Activated naive CD4-positive, alpha-beta T cell treated with anti-CD3 and anti-CD28 coated beads, Interleukin-2, amount 50 U/mL, for 16 hours (primary cell): ENCODE measurements at regions not wholly inside any gene's neighbourhood (a gene's known extent, or its start where the extent isn't known, plus 50 kb on each side); places are given as distances from the start of the nearest gene placed in this dataset.
"Not testable (repeated sequence)": the region's sequence is repeated elsewhere in the genome, so short reads cannot be mapped to it uniquely, and the experiment has no call there.

Source experiments
- DNase-seq: peaks from one replicate; pipeline ENCODE4 v3.0.0-alpha.2; 2020

DNA sequence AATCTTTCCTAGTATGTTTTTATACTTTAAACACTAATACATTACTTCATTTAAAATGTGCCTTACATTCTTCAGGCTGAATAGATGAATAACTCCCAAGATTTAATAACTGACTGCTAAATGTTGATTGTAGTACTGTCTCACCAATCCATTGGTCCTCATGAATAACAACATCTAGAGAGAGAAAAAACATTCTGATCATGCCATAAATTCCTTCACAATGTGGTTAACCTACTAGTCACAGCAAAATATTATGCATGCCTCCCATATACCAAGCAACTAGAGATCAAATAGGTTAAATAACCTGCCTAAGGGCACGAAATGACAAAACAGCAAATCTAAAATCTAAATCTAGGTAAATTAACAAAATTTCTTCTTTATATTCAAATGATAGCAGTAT is 66.2 kb downstream of the SYT15 start:
- DNase-seq = not testable (repeated sequence)

DNA sequence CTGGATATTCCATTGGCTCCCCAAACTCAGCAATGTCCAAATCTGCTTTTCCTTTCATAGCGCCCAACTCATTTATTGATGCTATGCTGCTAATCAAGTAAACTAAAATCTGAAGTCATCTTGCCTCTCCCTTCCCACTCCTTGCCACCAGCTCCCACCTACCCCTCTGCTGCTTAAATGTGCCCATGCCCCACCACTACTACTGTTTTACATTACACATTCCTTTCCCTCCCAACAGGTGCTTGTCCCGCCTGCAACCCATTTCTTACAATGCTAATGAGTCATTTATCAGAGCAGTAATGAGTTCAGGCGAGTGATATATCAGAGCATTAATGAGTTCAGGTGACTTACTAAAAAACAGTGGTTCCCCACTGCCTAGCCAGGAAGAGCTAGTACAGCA is 67.2 kb downstream of the SYT15 start:
- not testable (repeated sequence) for DNase-seq

DNA sequence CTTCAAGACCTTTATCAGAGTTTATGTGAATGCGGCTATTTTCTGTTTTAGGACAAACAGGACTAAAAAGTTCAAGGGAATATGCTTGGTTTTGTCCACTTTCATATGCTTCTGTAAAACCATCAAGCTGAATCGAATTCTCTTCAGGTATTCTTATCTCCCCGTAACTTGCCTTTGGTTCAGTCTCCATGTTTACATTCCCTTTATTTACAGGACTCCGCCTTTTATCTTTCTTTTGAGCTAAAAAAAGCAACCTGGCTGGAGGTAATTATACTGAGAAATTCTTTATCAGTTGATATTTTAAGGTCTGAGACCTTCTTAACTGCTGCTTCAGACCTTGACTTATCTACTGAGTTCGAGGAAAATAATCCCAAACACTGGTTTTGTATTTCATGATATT is 72.0 kb downstream of the SYT15 start:
- not testable (repeated sequence) for DNase-seq

DNA sequence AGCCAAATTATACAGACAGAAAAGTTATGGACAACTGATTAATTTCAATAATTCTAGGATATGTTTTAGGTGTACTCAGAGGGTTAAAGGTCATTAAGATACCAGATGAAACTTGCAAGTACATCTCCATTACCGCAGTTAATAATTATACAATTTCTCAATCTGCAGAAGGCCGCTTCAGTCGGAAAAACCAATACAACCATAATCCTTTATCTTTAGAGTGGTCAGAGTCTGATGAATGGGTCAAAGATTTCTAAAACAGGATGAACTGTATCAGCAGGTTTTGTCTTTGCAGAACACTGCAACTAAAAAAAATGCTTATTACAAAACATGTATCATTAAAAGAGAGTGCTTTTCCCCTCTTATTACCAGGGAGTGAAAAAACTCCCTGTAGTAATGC is 78.5 kb downstream of the SYT15 start:
- not testable (repeated sequence) for DNase-seq

DNA sequence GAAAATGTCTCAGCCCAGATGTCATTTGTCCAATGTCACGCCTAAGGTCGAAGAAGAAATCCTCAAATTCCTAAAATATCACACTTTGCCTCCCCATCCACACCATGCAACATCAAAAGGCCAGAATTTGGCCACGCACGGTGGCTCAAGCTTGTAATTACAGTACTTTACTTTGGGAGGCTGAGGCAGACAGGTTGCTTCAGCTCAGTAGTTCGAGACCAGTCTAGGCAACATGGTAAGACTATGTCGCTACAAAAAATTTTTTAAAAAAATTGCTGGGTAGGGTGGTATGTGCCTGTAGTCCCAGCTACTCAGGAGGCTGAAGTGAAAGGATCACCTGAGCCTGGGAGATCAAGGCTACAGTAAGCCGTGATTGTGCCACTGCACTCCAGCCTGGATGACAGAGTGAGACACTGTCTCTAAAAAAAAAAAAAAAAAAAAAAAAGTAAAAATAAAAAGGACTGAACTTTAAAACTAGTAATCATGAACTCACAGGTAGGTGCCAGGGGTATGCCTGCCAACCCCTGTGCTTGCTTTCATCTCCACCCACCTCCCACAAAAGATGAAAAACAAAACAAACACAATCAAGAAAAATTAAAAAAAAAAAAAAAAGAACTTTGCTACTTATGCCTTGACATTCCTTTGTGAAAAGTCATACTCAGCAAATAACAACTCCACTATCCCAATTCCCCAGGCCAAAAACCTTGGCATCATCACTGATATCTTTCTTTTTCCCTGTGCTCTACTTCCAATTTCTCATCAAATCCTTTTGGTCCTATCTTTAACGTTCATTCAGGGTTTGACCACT is 81.3 kb downstream of the SYT15 start:
- DNase-seq = not testable (repeated sequence)

DNA sequence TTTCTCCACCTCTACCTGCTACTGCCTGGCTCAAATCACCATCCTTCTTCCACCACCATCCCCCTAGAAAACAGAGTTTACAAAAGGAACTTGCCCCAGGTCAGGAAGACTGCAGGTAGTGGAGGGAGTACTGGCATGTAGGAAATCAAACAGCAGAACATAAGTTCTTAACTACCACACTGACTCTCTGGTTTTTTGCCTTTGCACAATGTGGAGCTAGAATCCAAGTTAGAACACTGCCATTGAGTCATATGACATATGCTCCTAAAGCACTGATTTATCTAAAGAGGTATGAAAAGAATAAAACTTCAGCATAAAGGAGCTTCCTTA is 81.9 kb downstream of the SYT15 start:
- DNase-seq = not testable (repeated sequence)

DNA sequence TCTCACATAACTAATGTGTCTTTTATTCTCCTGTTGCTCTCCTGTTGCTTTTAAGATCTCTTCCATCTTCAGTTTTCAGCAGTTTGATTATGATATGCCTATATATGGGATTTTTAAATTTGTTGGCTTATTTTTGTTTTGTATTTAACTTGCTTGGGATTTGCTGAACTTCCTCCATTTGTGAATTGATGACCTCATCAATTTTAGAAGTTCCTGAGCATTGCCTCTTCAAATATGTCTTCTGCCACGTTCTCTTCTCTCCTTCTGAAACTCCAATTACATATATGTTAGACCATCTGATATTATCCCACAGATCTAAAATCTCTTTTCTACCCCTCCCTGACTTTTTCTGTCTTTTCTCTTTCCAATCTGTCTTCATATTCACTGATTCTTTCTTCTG is 86.6 kb downstream of the SYT15 start:
- DNase-seq = not testable (repeated sequence)

DNA sequence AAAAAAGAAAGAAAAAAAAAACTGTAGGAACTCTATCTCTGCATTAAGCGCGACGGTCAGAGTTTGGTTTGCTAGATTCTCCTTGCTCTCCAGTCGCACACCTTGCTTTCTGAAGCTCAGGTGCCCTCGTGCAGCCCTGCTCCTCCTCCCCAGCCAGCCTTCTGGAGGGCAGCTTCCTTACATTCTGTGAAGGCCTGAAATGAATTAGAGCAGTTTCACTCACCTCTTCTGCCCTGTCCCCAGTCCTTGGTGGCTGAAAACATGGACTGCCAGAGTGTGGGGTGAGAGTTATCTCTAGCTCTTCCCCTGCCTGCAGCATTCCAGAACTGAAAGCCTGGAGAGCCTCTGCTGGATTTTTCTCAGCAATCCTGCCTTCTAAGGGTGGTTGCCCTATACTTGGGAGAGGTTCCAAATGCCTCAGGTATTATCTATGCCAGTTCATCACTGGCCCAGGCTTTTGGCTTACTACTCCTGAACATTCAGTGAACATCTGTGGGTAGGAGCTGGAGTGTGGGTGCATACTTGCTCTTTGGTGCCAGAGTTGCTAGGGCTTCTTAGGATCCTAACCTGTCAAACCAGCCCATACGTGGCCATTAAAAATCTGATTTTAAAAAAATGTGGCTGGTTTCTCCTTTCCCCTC is 89.5 kb downstream of the SYT15 start:
- not testable (repeated sequence) for DNase-seq

DNA sequence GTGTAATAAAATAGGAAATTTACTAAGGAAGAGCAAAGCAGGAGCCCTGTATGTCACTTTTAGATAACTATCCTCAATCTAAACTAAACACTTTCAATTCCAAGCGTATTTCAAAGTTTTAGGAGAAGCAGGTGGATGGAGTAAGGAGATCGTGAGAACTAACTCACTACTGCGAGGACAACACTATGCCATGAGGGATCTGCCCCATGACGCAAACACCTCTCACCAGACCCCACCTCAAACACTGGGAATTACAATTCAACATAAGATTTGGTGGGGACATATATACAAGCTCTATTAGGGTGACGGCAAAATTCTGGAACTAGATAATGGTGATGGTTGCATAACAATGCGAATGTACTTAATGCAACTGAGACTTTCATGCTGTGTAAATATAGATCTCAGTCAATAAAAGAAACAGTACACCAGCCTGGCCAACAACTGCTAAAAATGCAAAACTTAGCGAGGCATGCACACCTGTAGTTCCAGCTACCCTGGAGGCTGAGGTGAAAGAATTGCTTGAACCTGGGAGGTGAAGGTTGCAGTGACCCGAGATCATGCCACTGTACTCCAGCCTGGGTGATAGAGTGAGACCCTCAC is 99.0 kb downstream of the SYT15 start:
- not testable (repeated sequence) for DNase-seq

DNA sequence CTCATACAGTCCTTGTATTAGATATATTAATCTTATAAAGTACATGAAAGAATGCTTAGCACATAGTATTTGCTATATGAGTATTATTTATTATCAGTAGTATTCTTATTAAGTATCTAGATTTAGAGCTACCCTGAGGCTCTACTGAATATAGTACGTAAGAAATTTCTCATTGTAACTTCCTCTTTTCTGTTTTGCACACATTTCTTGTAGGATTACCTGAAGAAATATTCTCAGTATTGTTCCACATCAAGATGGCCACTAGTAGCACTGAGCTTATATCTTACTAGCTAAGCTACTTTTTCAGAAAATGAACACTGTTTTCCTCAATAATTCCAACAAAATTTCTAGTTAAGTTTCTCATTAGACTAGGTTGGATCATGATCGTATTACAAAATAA is 112.5 kb downstream of the SYT15 start:
- not testable (repeated sequence) for DNase-seq

DNA sequence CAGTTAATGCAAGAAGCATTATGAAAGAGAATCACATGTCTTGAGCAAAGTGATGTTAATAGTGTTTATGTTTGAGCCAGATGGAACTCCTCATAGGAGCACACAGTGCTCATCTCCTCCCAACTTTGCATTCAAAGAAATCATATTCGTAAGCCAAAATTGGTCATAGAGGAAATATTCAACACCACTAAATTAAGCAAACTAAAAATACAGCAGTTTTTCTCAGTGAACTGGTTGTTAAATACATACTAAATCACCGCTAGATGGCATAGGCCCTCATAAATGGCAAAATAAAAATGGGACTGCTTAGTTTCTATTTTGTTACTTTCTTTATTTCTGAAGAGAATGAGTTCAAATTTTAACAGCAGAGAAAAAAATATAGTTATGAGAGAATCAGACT is 114.3 kb downstream of the SYT15 start:
- DNase-seq = not testable (repeated sequence)

DNA sequence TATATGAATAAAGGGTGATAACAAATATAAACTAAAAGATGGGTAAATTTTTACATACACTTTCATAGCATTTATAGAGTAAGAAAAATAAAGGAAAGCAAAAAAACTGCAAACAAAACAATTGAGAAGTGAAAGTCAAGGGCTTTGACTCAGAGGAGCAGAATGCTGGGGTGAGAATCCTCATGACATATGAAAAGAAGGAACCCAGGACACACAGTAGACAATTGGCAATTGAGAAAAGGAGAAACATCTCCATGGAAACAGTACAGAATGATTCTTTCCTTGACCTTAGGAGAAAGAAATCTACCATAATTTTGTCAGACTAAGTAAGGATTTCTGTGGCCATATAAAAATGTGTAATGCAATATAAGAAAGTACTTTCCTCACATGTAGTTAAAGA is 138.3 kb downstream of the SYT15 start:
- DNase-seq = not testable (repeated sequence)

DNA sequence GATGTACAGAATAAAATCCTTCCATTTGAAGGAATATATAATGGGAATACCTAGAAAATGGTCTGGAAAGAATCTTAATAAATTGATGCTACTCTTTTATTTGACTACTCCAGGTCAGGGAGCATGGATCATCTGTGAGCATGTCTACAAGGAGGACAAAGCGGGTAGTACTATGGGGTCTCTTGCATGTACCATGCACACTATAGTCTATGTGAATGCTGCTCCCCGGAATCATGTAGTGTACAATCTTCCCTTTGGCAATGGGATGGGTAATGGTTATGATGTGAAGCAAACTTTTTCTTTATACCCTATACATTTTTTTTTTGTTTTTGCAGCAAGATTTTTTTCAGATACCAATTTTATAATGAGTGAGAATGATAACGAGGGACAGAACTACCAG is 139.1 kb downstream of the SYT15 start:
- not testable (repeated sequence) for DNase-seq

DNA sequence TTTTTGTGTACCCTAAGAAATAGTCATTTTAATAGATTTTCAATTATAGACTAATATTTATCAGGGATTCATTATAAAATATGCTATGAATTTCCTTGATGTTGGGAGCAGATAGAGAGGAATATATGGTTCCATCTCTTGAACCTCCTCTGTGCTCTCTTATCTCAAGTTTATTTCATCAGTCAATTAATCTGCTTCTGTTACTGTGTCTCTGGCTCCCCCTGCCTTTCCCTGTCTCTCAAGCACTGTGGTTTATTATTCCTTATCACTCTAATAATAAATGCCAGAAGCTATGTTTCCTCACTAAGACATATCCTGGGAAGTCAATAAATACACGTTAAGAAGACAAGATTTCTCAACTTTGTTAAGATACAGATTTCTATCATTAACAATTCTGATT is 141.5 kb downstream of the SYT15 start:
- not testable (repeated sequence) for DNase-seq

DNA sequence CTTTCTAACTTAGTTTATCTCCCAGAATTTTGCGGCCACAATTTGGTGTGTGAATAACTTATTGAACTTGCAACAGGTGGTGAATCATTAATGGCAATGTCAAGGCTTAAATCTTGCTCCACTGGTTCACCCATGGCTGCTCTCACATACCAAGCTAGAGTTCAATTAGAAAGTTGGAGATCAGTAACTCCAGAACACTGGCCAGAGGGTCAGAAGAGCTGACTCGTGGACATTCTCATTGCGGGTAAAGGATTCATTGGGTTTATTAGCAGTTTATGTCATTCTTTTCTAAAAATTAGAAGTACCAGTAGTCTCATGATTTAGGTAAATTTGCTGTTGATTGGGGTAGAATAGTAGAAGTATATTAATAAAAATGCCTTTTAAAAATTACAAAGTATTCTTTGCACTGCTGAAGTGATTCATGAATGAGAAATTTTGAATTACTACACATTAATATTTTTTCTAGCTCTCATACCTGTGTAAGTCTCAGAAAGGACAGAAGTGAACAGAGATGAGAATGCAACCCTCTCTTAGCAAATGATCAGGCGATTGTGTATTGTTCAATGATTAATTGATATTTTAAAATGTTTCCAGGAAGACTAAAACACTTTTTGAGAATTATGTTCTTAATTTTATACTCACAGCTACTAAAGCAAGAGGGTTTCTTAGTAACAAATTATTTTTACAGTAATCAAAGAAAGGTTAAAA is 142.0 kb downstream of the SYT15 start:
- DNase-seq = not testable (repeated sequence)

DNA sequence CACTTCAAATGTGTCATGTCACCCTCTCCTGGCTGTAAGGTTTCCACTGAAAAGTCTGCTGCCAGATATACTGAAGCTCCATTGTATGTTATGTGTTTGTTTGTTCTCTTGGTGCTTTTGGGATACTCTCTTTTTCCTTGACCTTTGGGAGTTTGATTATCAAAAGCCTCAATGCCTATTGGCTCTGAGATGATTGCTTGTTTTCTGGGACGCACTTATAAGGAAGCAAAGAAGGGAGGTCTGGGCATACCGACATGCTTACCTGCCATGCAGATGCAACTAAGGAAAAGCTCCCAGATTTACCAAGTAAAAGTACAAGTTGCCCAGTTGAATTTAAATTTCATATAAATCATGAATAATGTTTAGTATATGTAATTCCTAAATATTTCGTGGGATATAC is 145.3 kb downstream of the SYT15 start:
- not testable (repeated sequence) for DNase-seq

DNA sequence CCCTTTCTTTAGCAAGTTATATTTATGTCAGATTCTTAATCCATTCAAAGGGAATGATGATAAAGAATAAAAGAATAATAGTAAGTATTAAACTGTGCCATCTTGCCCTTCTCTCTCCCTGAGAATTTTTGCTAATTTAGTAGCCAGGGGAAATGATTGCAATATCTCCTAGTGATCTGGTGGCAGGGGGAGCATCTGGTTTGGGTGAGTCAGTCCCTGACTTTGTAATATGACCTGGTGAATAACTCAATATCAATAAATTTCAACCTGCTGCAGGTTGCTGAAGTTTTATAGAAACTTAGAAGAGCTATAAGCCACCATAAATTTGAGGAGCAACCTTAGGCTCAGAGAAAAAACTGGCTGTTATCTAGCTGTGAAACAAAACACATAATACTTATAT is 149.4 kb downstream of the SYT15 start:
- not testable (repeated sequence) for DNase-seq

DNA sequence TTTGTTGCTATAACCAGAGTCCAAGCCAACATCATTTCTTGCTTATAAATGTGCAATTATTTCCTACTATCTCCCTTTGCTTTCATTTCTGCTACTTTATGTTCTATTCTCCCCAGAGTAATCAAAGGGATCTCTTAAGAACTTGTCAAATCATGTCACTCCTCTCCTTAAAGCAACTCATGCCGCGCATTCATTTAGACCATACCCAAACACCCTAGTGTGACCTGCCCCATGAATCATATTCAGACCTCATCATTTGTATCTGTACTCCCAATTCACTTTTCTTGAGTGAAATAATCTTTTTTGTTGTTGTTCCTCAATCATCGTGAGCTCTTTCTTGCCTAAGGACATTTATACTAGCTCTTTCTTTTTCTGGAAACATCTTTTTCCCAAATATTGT is 151.8 kb downstream of the SYT15 start:
- DNase-seq = not testable (repeated sequence)

DNA sequence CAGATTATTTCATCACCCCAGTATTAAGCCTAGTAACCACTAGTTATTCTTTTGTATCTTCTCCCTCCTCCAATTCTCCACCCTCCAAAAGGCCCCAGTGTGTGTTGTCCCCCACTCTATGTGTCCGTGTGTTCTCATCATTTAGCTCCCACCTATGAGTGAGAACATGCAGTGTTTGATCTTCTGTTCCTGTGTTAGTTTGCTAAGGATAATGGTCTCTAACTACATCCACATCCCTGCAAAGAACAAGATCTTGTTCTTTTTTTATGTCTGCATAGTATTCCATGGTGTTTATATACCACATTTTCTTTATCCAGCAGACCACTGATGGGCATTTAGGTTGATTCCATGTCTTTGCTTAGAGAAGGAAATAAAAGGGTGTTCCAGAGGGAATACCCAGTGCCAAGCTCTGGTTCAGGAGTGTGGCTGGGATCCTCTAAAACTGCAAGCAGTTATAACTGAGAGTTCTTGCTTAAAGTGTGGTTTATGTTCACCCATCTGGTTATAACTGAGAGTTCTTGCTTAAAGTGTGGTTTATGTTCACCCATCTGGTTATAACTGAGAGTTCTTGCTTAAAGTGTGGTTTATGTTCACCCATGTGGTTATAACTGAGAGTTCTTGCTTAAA is 154.8 kb downstream of the SYT15 start:
- not testable (repeated sequence) for DNase-seq

DNA sequence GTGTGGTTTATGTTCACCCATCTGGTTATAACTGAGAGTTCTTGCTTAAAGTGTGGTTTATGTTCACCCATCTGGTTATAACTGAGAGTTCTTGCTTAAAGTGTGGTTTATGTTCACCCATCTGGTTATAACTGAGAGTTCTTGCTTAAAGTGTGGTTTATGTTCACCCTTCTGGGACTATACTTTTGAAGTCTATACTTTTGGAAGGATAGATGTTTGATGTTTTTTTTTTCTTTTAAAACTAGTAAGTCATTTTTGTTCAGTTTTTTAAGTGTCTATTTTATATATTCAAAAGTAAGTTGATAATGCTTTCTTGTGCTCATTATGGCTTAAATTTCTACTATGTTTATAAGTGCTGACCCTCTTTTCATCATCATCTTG is 155.3 kb downstream of the SYT15 start:
- DNase-seq = not testable (repeated sequence)

DNA sequence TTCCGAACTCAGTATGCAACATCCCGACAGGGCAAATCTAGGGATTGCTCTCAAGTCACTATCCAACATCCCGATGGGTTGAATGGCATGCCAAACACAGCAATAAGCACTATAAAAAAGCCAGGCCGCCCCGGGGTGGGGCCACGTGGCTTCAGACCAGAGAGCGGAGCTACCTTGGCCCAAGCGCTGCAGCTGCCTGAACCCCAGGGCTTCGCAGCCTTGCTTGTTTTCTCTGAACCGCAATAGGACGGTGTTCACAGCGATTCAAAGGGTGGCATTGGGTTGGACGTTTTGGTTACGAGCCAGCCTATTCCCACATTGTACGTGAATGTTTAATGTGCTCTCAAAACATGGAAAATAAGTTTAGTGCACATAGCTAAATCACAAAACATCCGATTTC is 161.0 kb downstream of the SYT15 start:
- DNase-seq = not testable (repeated sequence)

DNA sequence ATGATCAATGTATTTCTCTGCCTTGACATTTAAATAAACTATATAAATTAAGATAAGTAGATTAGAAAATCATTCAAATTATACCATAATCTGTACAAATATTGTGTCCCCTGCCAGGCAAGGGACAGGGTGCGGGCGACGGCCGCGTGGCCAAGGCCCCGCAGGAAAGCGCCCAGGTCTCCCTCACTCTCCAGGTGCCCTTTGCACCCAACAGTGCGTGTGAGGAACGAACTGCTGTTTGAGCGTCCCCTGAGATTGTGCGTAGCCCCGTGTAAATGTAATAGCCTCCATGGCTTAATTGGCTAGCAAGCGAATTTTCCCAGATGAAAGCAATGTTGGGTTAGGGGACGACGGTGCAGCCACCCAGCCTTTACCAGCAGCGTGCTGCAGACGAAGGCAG is 161.4 kb downstream of the SYT15 start:
- DNase-seq = not testable (repeated sequence)

DNA sequence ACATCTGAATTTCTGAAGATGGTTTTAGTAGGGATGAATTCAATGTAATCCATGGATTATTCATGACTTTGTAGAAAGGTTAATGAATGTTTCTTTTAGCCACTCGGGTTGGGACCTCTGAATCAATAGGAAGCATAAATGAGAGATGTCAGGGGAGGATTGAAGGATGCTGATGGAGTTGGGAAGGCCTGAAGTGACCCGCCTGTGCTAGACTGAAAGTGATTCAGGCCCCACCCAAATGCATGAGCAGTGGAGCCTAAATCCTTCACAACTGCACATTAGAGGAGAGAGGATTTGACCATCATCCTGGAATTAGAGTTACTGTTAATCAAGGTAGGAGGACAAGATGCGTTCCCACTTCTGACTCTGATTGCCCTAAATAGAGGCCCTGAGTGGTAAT is 162.2 kb upstream of the PTPN20 start:
- not testable (repeated sequence) for DNase-seq
